ENCODE measurements at regions not wholly inside any gene's neighbourhood (a gene's known extent, or its start where the extent isn't known, plus 50 kb on each side); places are given as distances from the start of the nearest gene placed in this dataset.

GRCh38 chr22:34976474-34976873 lies 89.5 kb upstream of the ISX start:
- TF ChIP-seq, protein P1, sequence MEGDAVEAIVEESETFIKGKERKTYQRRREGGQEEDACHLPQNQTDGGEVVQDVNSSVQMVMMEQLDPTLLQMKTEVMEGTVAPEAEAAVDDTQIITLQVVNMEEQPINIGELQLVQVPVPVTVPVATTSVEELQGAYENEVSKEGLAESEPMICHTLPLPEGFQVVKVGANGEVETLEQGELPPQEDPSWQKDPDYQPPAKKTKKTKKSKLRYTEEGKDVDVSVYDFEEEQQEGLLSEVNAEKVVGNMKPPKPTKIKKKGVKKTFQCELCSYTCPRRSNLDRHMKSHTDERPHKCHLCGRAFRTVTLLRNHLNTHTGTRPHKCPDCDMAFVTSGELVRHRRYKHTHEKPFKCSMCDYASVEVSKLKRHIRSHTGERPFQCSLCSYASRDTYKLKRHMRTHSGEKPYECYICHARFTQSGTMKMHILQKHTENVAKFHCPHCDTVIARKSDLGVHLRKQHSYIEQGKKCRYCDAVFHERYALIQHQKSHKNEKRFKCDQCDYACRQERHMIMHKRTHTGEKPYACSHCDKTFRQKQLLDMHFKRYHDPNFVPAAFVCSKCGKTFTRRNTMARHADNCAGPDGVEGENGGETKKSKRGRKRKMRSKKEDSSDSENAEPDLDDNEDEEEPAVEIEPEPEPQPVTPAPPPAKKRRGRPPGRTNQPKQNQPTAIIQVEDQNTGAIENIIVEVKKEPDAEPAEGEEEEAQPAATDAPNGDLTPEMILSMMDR (IDR thresholded peaks at IDR 0.05): no peak
- TF ChIP-seq EZH2 (IDR thresholded peaks at IDR 0.05; ENCODE audit: borderline replicate concordance, insufficient read depth, low read depth, low read length, poor library complexity, severe bottlenecking): no peak

Measured in B cell (primary cell).